Activated naive CD8-positive, alpha-beta T cell treated with anti-CD3 and anti-CD28 coated beads, Interleukin-2, amount 50 U/mL, for 24 hours (primary cell): ENCODE measurements at regions not wholly inside any gene's neighbourhood (a gene's known extent, or its start where the extent isn't known, plus 50 kb on each side); places are given as distances from the start of the nearest gene placed in this dataset.
"Not testable (repeated sequence)": the region's sequence is repeated elsewhere in the genome, so short reads cannot be mapped to it uniquely, and the experiment has no call there.

Experiments
- ATAC-seq: fragments of 150-1000 bp; cut with Tn5 transposase; one replicate; pipeline ENCODE4 v1.10.0; 2021
- DNase-seq: peaks from one replicate; pipeline ENCODE4 v3.0.0; 2021
- H3K27ac Mint-ChIP-seq: one replicate; pipeline ENCODE4 v1.8.0; 2021; ENCODE audit warnings: mild to moderate bottlenecking, mixed read lengths
- H3K27me3 Mint-ChIP-seq: one replicate; pipeline ENCODE4 v1.8.0; 2021; ENCODE audit warnings: mixed read lengths
- H3K36me3 Mint-ChIP-seq: one replicate; pipeline ENCODE4 v1.8.0; 2021; ENCODE audit warnings: low read depth, mixed read lengths
- H3K4me1 Mint-ChIP-seq: one replicate; pipeline ENCODE4 v1.8.0; 2021; ENCODE audit warnings: mixed read lengths
- H3K4me3 Mint-ChIP-seq: one replicate; pipeline ENCODE4 v1.8.0; 2021; ENCODE audit warnings: mild to moderate bottlenecking, moderate library complexity, mixed read lengths
- H3K9me3 Mint-ChIP-seq: one replicate; pipeline ENCODE4 v1.8.0; 2021; ENCODE audit warnings: mixed read lengths

DNA sequence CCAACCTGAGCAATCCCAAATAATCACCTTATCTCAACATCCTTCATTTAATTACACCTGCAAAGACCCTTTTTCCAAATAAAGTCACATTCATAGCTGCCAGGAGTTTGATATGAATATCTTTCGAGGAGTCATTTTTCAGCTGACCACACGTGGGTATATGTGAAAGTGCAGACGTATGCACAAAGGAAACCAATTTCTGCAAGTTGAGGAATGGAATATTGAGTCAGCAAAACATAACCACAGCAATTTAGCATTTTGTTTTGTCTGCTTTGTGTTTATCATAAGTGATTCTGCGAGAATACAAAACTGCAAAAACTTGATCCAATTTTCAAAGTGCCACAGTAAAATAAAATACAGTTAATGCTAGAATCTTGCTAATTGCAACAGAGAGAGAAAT, 295.9 kb downstream of the SUCLA2 start:
- Mint-ChIP-seq H3K36me3 (no peaks in the 10 kb centered on the region), H3K4me3 (no peak overlapping the region), H3K27ac (no peak overlapping the region), H3K9me3 (no peaks in the 10 kb centered on the region), H3K27me3 (no peaks in the 10 kb centered on the region), H3K4me1 (no peaks in the 10 kb centered on the region)
- DNase-seq = no peak
- ATAC-seq = no peak

DNA sequence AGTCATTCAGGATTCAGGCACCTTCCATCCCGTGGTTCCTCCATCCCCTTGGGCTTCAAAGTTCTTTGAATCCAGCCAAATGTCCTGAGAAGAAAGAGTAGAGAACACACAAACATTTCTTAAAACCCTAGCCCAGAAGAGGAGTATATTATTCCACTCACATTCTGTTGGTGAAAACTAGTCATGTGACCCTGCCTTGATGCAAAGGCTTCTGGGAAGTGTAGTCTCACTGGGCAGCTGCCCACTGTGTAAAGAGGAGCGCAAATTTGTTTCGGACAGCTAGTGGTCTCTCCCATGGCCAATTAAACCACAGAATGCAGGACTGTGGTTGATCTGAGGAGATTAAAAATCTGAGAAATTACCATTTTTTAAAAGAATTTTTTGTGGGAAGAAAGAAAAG, 304.4 kb downstream of the SUCLA2 start:
- Mint-ChIP-seq H3K4me3 (no peak overlapping the region), H3K27ac (no peak overlapping the region), H3K4me1 (no peaks in the 10 kb centered on the region), H3K9me3 (no peaks in the 10 kb centered on the region), H3K27me3 (no peaks in the 10 kb centered on the region), H3K36me3 (no peaks in the 10 kb centered on the region)
- DNase-seq (no peak), ATAC-seq (no peak)

DNA sequence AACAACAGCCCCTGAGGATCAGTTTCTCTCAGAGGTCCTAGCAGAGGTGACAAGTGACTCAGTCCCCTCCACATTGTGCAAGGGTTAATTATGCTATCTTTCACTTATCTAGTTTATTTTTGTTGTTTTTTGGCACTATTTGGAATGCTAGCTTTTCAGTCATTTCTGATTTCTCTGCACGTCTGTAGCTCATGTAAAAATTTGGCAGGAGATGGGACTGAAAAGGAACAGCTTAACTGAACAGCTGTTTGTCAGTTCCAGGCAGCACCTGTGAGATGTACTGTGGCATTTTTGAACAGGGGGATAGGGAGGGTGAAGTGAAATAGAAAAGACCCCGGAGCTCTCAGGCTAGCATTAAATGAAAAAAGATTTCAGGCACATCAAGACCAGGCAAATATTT, 313.5 kb downstream of the SUCLA2 start:
- Mint-ChIP-seq H3K36me3 (no peaks in the 10 kb centered on the region), H3K27me3 (no peaks in the 10 kb centered on the region), H3K9me3 (no peaks in the 10 kb centered on the region), H3K27ac (no peak overlapping the region), H3K4me3 (no peak overlapping the region), H3K4me1 (no peaks in the 10 kb centered on the region)
- DNase-seq (no peak), ATAC-seq (no peak)

DNA sequence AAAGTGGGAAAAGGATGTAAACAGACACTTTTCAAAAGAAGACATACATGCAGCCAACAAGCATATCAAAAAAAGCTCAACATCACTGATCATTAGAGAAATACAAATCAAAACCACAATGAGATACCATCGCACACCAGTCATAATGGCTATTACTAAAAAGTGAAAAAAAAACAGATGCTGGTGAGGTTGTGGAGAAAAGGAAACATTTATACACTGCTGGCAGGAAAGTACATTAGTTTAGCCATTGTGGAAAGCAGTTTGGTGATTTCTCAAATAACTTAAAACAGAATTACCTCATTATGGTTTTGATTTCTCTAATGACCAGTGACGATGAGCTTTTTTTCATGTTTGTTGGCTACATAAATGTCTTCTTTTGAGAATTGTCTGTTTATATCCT, 315.9 kb downstream of the SUCLA2 start:
- not testable (repeated sequence) for H3K27me3 Mint-ChIP-seq, H3K4me1 Mint-ChIP-seq, H3K27ac Mint-ChIP-seq, DNase-seq, H3K4me3 Mint-ChIP-seq, H3K36me3 Mint-ChIP-seq, ATAC-seq, H3K9me3 Mint-ChIP-seq

DNA sequence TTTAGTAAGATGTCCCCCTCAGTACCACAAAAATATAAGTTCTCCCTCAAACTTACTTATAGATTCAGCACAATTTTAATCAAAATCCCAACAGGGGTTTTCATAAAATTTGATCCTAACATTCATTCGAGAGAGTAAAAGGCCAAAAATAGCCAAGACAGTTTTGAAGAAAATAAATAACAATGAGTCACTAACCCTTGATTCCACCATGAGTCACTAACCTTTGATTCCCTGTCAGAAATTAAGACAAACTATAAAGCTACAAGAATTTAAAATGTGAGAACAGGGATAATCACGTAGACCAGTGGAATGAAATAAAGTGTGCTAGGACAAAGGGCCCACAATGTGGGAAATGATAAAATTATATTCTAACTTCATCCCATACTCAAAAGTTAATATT, 320.3 kb downstream of the SUCLA2 start:
- Mint-ChIP-seq H3K36me3 (no peaks in the 10 kb centered on the region), H3K4me1 (no peaks in the 10 kb centered on the region), H3K9me3 (no peaks in the 10 kb centered on the region), H3K4me3 (no peak overlapping the region), H3K27me3 (peaks cover 2% of the 10 kb centered on the region), H3K27ac (no peak overlapping the region)
- DNase-seq (no peak), ATAC-seq (no peak)

DNA sequence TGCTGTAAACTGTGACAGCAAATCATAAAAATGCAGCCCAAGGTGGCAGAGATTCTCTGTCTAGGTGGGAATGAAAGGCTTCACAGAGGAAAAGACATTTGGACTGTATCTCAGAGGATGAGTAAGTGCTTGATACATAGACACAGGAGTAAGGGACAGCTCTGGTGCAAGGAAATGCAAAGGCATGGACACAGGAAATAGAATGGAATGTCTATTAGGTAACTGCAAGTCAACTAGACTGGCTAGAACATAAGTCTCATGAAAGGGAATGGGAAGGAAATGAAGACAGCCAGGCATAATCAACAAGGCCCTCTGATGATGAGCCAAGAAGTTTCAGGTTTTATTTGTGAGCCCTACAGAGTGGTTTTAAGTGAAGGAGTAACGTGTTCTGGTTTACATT, 321.7 kb downstream of the SUCLA2 start:
- Mint-ChIP-seq H3K36me3 (no peaks in the 10 kb centered on the region), H3K27ac (no peak overlapping the region), H3K9me3 (no peaks in the 10 kb centered on the region), H3K27me3 (peaks cover 2% of the 10 kb centered on the region), H3K4me3 (no peak overlapping the region), H3K4me1 (no peaks in the 10 kb centered on the region)
- no peak for DNase-seq
- no peak for ATAC-seq

DNA sequence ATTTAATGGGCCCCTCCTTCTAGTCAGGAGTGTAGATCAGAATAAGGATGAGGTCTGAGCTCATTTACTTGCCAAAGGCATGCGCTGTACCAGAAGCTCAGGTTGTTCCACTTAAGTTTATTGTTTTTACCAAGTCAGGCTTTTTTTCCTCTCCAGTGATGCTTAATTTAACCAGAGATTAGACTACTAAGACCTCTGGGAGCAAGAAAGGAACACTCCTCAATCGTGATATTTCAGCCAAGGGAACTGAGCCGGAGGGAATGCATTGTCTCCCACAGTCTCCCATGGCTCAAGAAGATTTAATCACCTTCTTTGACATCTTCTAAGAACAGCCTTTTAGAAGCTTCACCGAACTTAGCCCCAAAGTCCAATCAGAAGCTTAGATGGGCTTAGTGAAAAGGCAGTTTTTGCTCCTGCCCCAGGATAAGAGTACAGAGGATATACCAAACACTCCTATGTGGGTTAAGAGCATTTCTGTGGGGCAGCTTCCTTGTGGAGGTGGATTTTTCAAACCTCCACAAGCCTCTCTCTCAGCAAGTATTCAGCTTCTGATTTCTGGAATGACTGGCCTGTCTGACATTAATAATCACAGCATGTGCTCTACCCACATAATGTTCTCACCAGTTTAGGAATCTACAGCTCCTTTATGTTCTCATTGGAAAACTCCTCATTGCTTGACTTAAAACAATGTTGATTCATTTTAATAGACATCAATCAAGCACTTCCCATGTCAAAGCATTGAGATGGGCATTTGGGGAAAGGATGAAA, 322.7 kb downstream of the SUCLA2 start:
- no peaks in the 10 kb centered on the region for H3K4me1 Mint-ChIP-seq
- no peak overlapping the region for H3K4me3 Mint-ChIP-seq
- H3K9me3 Mint-ChIP-seq = no peaks in the 10 kb centered on the region
- DNase-seq = no peak
- H3K27me3 Mint-ChIP-seq = peaks cover 2% of the 10 kb centered on the region
- ATAC-seq = no peak
- no peak overlapping the region for H3K27ac Mint-ChIP-seq
- H3K36me3 Mint-ChIP-seq = no peaks in the 10 kb centered on the region

DNA sequence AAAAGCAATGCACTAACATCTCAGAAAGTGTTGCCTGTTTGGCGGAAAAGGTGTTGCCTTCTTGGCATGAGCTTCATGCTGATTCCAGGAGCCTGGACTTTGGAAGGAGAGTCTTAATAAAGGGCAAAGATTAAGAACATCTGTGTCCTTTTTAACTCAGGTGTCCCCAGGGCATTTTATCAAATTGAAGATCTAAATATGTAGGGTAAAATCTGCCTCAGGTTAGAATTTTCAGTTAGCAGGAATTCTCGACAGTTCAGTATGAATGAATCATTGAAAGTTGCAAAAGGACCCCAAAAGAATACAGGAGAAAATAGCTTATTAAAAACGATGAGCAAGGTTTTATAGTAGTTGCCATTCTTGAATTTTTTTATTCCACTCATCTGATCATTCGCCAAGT, 325.2 kb downstream of the SUCLA2 start:
- no peaks in the 10 kb centered on the region for H3K9me3 Mint-ChIP-seq
- H3K4me1 Mint-ChIP-seq = no peaks in the 10 kb centered on the region
- H3K4me3 Mint-ChIP-seq = no peak overlapping the region
- no peaks in the 10 kb centered on the region for H3K36me3 Mint-ChIP-seq
- ATAC-seq (no peak), DNase-seq (no peak)
- H3K27me3 Mint-ChIP-seq = peaks cover 2% of the 10 kb centered on the region
- no peak overlapping the region for H3K27ac Mint-ChIP-seq

DNA sequence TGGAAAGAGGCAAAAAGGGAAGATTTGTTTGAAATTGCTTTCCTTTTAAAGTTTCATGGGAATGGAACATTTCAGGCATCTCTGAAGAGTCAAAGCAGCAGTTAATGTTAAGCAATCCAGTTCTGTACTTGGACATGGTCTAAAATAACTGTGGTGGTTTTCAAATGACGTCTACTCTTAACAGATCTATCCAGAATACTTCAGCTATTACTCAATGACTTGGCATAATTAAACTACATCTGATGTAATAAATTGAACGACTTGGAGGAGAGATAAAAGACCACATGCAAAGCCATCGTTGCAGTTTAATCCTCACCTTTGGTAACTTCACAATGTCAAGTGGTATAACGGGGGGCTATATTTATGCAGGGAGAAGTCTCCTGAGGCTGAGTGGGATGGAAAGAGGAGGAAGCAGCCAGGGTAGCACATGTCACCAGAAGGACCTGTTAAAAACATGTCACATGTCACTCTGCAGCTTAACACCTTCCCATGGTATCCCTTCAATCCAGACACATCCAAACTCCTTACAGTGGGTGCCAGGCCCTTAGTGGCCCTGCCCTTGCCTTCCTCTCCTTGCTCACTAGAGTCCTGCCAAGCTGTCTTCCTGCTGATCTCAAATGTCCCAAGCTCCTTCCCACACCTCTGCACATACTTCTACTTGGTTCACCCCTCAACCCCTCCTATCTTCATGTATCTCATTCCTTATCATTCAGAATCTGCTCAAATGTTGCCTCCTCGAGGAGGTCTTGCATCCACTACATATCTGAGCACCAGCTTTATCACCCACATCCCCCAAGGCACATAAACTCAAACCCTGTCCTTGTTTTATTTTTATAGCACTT, 327.8 kb downstream of the SUCLA2 start:
- no peaks in the 10 kb centered on the region for H3K36me3 Mint-ChIP-seq
- no peaks in the 10 kb centered on the region for H3K27me3 Mint-ChIP-seq
- DNase-seq (no peak), ATAC-seq (no peak)
- H3K4me3 Mint-ChIP-seq = no peak overlapping the region
- no peaks in the 10 kb centered on the region for H3K9me3 Mint-ChIP-seq
- H3K27ac Mint-ChIP-seq = no peak overlapping the region
- no peaks in the 10 kb centered on the region for H3K4me1 Mint-ChIP-seq

DNA sequence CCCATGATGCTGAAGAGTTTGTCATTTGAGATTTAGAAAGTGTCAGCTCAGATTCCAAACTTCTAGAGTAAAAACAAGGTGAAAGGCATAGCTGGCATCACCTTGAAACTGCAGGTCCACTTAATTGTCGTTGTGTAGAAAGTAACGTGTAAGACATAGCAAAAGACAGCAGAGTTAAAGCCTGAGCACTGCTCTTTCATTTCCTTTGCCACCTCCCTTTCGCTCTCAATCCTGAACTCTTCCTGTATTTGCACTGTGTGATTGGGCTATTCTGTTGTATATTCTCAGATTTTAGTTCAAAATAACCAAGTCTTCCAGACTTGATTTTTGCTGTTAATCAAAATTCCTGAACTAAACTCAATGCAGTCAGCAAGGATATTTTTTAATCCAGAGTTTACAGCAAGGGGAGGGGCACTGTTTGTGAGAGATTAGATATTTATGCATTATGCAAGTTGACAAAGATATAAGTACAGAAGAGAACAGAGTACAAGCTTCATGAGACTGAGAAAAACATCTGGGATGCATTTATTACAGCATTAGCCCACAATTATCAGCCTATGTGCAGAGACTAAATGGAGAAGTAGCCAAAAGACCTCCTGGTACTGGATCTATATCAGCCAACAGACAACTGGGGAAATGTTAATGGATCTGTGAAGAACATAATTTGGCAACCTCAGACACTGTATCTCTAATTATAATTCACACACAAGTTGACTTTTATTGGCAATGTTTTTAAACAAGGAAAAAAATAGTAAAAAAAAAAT, 328.6 kb downstream of the SUCLA2 start:
- no peaks in the 10 kb centered on the region for H3K36me3 Mint-ChIP-seq
- ATAC-seq (no peak), DNase-seq (no peak)
- no peaks in the 10 kb centered on the region for H3K9me3 Mint-ChIP-seq
- H3K27me3 Mint-ChIP-seq = no peaks in the 10 kb centered on the region
- H3K4me1 Mint-ChIP-seq = no peaks in the 10 kb centered on the region
- no peak overlapping the region for H3K27ac Mint-ChIP-seq
- no peak overlapping the region for H3K4me3 Mint-ChIP-seq

DNA sequence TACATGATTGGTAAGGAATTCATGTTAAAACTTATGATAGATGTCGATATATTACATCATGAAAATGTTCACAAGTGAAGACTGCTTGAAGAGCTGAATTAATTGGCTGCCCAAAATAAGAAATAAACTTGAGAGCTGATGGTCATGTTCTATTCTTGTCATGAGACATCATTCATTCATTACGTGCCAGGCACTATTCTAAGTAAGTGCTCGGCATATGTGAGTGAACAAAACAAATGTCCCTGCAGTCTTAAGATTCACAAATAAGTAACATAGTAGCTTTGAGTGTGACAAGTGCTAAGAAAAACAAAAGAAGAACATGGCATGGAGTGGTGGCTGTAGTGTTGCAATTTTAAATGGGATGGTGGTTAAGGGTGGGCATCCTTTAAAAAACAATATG, 329.3 kb downstream of the SUCLA2 start:
- no peak for DNase-seq
- no peaks in the 10 kb centered on the region for H3K27me3 Mint-ChIP-seq
- no peaks in the 10 kb centered on the region for H3K4me1 Mint-ChIP-seq
- no peak for ATAC-seq
- H3K9me3 Mint-ChIP-seq = no peaks in the 10 kb centered on the region
- H3K27ac Mint-ChIP-seq = no peak overlapping the region
- no peaks in the 10 kb centered on the region for H3K36me3 Mint-ChIP-seq
- no peak overlapping the region for H3K4me3 Mint-ChIP-seq

DNA sequence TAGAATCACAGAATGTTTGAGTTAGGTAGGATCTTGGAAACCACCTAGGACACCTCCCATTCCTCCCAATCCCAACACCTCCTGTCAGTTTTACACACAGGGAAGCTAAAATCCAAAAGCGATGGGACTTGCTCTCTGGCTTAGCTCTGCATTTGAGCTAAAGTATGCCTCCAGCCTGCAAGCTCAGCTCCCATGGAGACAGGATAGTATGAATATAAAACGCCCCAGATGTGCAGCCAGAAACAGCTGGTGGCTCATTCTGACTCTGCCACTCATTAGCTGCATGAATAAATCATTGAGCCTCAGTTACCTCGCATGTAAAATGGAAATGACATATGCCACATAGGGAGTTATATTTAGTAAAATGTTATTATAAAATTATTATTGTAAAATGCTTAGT, 336.0 kb downstream of the SUCLA2 start:
- Mint-ChIP-seq H3K4me1 (no peaks in the 10 kb centered on the region), H3K36me3 (no peaks in the 10 kb centered on the region), H3K9me3 (no peaks in the 10 kb centered on the region), H3K4me3 (no peak overlapping the region), H3K27ac (no peak overlapping the region), H3K27me3 (no peaks in the 10 kb centered on the region)
- no peak for DNase-seq
- ATAC-seq = no peak

DNA sequence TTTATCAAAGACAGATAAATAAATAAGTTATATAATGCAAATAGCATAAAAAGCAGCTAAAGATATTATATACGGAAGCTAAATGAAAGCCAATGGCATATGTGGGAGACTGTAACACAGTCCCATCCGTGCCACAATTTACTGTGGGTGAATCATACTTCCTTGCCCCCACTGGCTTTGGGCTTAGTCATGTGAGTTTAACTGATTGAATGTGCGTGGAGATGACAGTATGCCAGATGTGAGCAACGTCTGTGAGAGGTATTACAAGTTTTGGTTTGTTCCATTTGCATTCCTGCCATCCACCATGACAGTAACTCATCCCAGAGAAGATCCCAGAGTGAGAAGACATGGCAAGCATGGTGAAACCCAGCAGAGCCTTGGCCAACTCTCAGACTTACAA, 340.0 kb downstream of the SUCLA2 start:
- DNase-seq = no peak

DNA sequence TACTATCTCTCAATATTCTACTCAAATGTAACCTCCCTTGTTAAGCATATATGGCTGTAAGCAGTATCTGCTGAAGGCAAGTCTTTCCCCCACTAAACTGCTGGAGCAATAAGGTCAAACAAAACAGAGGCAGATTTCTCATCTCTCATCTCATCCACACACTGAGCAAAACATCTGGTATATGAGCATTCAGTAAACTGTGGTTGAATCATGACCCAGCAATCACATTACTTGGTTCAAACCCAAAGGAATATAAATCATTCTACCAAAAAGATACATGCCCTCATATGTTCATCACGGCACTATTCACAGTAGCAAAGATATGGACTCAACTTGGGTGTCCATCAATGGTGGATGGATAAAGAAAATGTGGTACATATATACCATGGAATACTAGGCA, 344.4 kb downstream of the SUCLA2 start:
- ATAC-seq = no peak
- H3K27me3 Mint-ChIP-seq = peaks cover 10% of the 10 kb centered on the region
- H3K4me3 Mint-ChIP-seq = no peak overlapping the region
- DNase-seq = no peak
- no peak overlapping the region for H3K27ac Mint-ChIP-seq
- no peaks in the 10 kb centered on the region for H3K4me1 Mint-ChIP-seq
- H3K9me3 Mint-ChIP-seq = no peaks in the 10 kb centered on the region
- H3K36me3 Mint-ChIP-seq = no peaks in the 10 kb centered on the region

More for the DNA sequence above, 340.0 kb downstream of the SUCLA2 start:
- peaks cover 9% of the 10 kb centered on the region for H3K27me3 Mint-ChIP-seq
- no peaks in the 10 kb centered on the region for H3K4me1 Mint-ChIP-seq
- no peaks in the 10 kb centered on the region for H3K9me3 Mint-ChIP-seq
- no peak overlapping the region for H3K27ac Mint-ChIP-seq
- H3K4me3 Mint-ChIP-seq = no peak overlapping the region
- ATAC-seq = no peak
- H3K36me3 Mint-ChIP-seq = no peaks in the 10 kb centered on the region

DNA sequence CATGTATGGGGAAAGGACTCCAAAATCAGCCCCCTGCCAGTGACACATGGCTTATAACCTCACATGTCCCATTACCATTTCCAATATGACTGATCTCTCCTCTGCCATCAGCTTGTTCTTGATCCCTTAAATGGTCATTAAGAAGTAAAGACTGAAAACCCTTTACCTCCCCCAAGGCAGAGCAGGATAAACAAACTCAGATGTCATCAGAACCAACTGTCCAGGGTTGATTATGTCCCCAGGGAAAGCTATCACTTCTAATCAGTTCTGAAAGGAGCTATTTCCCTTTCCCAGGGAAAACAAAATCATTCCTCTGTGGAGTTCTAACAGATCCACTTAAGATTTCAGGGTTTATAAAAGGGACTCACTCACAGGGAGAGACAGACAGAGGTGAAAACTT, 350.9 kb downstream of the SUCLA2 start:
- peaks cover 4% of the 10 kb centered on the region for H3K27me3 Mint-ChIP-seq
- no peaks in the 10 kb centered on the region for H3K4me1 Mint-ChIP-seq
- H3K9me3 Mint-ChIP-seq = no peaks in the 10 kb centered on the region
- no peak overlapping the region for H3K27ac Mint-ChIP-seq
- H3K36me3 Mint-ChIP-seq = no peaks in the 10 kb centered on the region
- DNase-seq (no peak), ATAC-seq (no peak)
- no peak overlapping the region for H3K4me3 Mint-ChIP-seq
